ENCODE measurements at regions not wholly inside any gene's neighbourhood (a gene's known extent, or its start where the extent isn't known, plus 50 kb on each side); places are given as distances from the start of the nearest gene placed in this dataset.

DNA sequence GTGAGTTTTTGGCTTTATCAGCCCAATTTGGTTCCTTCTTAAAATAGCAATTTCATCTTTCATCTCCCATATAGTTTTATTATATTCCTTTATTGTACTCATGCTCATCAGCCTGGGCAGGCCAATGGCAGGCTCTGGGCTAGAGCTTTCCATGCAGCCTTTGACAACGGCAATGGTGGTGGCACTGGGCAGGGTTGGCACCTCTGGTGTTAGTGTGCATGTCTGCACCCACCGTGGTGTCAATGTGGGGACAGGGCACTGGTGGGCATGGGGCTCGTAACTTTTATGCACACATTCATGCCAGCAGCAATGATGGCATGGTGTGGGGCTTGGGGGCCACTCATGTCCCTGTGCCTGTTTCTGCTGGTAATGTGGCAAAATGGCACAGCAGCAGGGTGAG is 1305.4 kb downstream of the DSC3 start:
- TF ChIP-seq CTCF (IDR thresholded peaks at IDR 0.05): no peak
- no peak for TF ChIP-seq SIN3A (IDR thresholded peaks at IDR 0.05; ENCODE audit: borderline replicate concordance, insufficient read depth, low read depth, low read length)
- no peak for TF ChIP-seq POLR2AphosphoS5 (IDR thresholded peaks at IDR 0.05; ENCODE audit: low read depth, low read length)
- TF ChIP-seq REST (IDR thresholded peaks at IDR 0.05; ENCODE audit: insufficient read depth in 1 of 2, low read depth in 2 of 2, low read length in 1 of 2): no peak
- no peak for TF ChIP-seq TCF7L2 (IDR thresholded peaks at IDR 0.05; ENCODE audit: low read depth, low read length)
- intact Hi-C loops (cut with micrococcal nuclease; ENCODE audit: unreplicated experiment): no loop called here
- no TSS peak for BruUV-seq (replicated peaks)

DNA sequence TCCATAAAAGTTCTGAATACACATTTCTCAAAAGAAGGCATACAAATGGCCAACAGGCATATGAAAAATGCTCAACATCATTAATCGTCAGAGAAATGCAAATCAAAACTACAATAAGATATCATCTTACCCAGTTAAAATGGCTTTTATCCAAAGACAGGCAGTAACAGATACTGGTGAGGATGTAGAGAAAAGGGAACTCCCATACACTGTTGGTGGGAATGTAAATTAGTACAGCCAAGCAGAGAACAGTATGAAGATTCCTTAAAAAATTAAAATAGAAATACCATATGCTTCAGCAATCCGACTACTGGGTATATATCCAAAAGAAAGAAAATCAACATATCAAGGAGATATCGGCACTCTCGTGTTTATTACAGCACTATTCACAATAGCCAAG is 1312.5 kb downstream of the DSC3 start:
- H3K4me3 ChIP-seq (ENCODE audit: low read depth in 2 of 2, low read length in 2 of 2): no peak overlapping the region
- H3K36me3 ChIP-seq (ENCODE audit: control insufficient read depth, insufficient read depth, low read length): no peaks in the 10 kb centered on the region
- DNase-seq (ENCODE audit: low read depth, low spot score): no peak
- in situ Hi-C loops (cut with HindIII; ENCODE audit: low pct_unique_long_range_greater_than_20kb, low sequenced_read_pairs): no loop called here
- H3K4me1 ChIP-seq (ENCODE audit: control insufficient read depth, insufficient read depth, low read length): no peaks in the 10 kb centered on the region
- ChIA-PET POLR2A (no interaction called here), CTCF (no interaction called here)
- TF ChIP-seq SIN3A (IDR thresholded peaks at IDR 0.05; ENCODE audit: borderline replicate concordance, insufficient read depth, low read depth, low read length): no peak
- no peak for TF ChIP-seq TCF7L2 (IDR thresholded peaks at IDR 0.05; ENCODE audit: low read depth, low read length)
- TF ChIP-seq REST (IDR thresholded peaks at IDR 0.05; ENCODE audit: insufficient read depth in 1 of 2, low read depth in 2 of 2, low read length in 1 of 2): no peak
- no peak for TF ChIP-seq POLR2AphosphoS5 (IDR thresholded peaks at IDR 0.05; ENCODE audit: low read depth, low read length)
- no peak for TF ChIP-seq CTCF (IDR thresholded peaks at IDR 0.05)
- intact Hi-C loops (cut with micrococcal nuclease; ENCODE audit: unreplicated experiment): no loop called here
- no TSS peak for BruUV-seq (replicated peaks)
- ATAC-seq: no peak
- H3K27me3 ChIP-seq (ENCODE audit: control insufficient read depth, insufficient read depth, low read length): no peaks in the 10 kb centered on the region
- no peak overlapping the region for H3K27ac ChIP-seq (ENCODE audit: low read length)
- no peaks in the 10 kb centered on the region for H3K9me3 ChIP-seq (ENCODE audit: control insufficient read depth, insufficient read depth, low read depth, low read length)

More for the DNA sequence above, 1305.4 kb downstream of the DSC3 start:
- CTCF ChIA-PET: no interaction called here
- H3K4me1 ChIP-seq (ENCODE audit: control insufficient read depth, insufficient read depth, low read length): no peaks in the 10 kb centered on the region
- in situ Hi-C loops (cut with HindIII; ENCODE audit: low pct_unique_long_range_greater_than_20kb, low sequenced_read_pairs): no loop called here
- POLR2A ChIA-PET: no interaction called here
- no peak overlapping the region for H3K27ac ChIP-seq (ENCODE audit: low read length)
- H3K9me3 ChIP-seq (ENCODE audit: control insufficient read depth, insufficient read depth, low read depth, low read length): no peaks in the 10 kb centered on the region
- no peak for DNase-seq (ENCODE audit: low read depth, low spot score)
- no peak overlapping the region for H3K4me3 ChIP-seq (ENCODE audit: low read depth in 2 of 2, low read length in 2 of 2)
- no peaks in the 10 kb centered on the region for H3K27me3 ChIP-seq (ENCODE audit: control insufficient read depth, insufficient read depth, low read length)
- no peaks in the 10 kb centered on the region for H3K36me3 ChIP-seq (ENCODE audit: control insufficient read depth, insufficient read depth, low read length)
- ATAC-seq: no peak

Measured in Panc1 (cell line).